ENCODE measurements at regions not wholly inside any gene's neighbourhood (a gene's known extent, or its start where the extent isn't known, plus 50 kb on each side); places are given as distances from the start of the nearest gene placed in this dataset.

GRCh38 chr21:31442339-31442738 is 98.3 kb upstream of the TIAM1 start:
- TF ChIP-seq RAD21 (conservative IDR thresholded peaks at IDR 0.05) (no peak), EZH2 (IDR thresholded peaks at IDR 0.05; ENCODE audit: borderline replicate concordance, insufficient read depth, low read length, poor library complexity, severe bottlenecking) (no peak), CTCF (IDR thresholded peaks at IDR 0.05; ENCODE audit: poor library complexity, severe bottlenecking) (no peak), POLR2AphosphoS5 (IDR thresholded peaks at IDR 0.05) (no peak), REST (IDR thresholded peaks at IDR 0.05; ENCODE audit: borderline replicate concordance) (no peak), MXI1 (conservative IDR thresholded peaks at IDR 0.05; ENCODE audit: poor library complexity, severe bottlenecking) (no peak), TAF1 (IDR thresholded peaks at IDR 0.05; ENCODE audit: low read depth) (no peak), EP300 (conservative IDR thresholded peaks at IDR 0.05; ENCODE audit: poor library complexity, severe bottlenecking) (no peak)

Data from neural cell (in vitro differentiated cells).